GM23338 (cell line): ENCODE measurements at regions not wholly inside any gene's neighbourhood (a gene's known extent, or its start where the extent isn't known, plus 50 kb on each side); places are given as distances from the start of the nearest gene placed in this dataset.

ENCODE experiments used
- ATAC-seq: fragments of 200-7000 bp; cut with Tn5 transposase; 3 replicates; pipeline ENCODE4 v1.9.1; 2020
- DNase-seq: peaks from one replicate; pipeline ENCODE4 v3.0.0-alpha.2; 2015; ENCODE audit warnings: low spot score
- H2AFZ ChIP-seq: fragments of 200-600 bp; sonication (generic); 2 replicates; pipeline ENCODE4 v1.8.0; 2016; ENCODE audit warnings: antibody characterized with exemption, mild to moderate bottlenecking, moderate library complexity
- H3F3A ChIP-seq: fragments of 200-600 bp; sonication (generic); replicated peaks from 2 replicates; pipeline ENCODE4 v1.8.0; 2017; ENCODE audit warnings: antibody characterized with exemption, mixed run types, low read depth
- H3K27ac ChIP-seq: fragments of 200-600 bp; sonication (generic); 2 replicates; pipeline ENCODE4 v1.6.1; 2016; ENCODE audit warnings: low read depth
- H3K27me3 ChIP-seq: fragments of 200-600 bp; sonication (generic); 2 replicates; pipeline ENCODE4 v1.8.0; 2016; ENCODE audit warnings: mild to moderate bottlenecking, mixed run types, moderate library complexity; ENCODE audit not compliant: insufficient read depth
- H3K36me3 ChIP-seq: fragments of 200-600 bp; sonication (generic); 2 replicates; pipeline ENCODE4 v1.8.0; 2016; ENCODE audit warnings: mild to moderate bottlenecking; ENCODE audit not compliant: insufficient read depth
- H3K4me1 ChIP-seq: fragments of 200-600 bp; sonication (generic); 2 replicates; pipeline ENCODE4 v1.8.0; 2016; ENCODE audit warnings: mild to moderate bottlenecking, moderate library complexity; ENCODE audit not compliant: insufficient read depth
- H3K4me2 ChIP-seq: fragments of 200-600 bp; sonication (generic); 2 replicates; pipeline ENCODE4 v1.7.1; 2017; ENCODE audit warnings: mixed run types
- H3K4me3 ChIP-seq: fragments of 200-600 bp; sonication (generic); 2 replicates; pipeline ENCODE4 v1.6.1; 2016; ENCODE audit warnings: mixed run types
- H3K79me2 ChIP-seq: fragments of 200-600 bp; sonication (generic); replicated peaks from 2 replicates; pipeline ENCODE4 v1.8.0; 2017; ENCODE audit warnings: mild to moderate bottlenecking; ENCODE audit not compliant: insufficient read depth
- H3K9me2 ChIP-seq: fragments of 200-600 bp; sonication (generic); 2 replicates; pipeline ENCODE4 v1.8.0; 2017; ENCODE audit not compliant: insufficient read depth
- H4K20me1 ChIP-seq: fragments of 200-600 bp; sonication (generic); replicated peaks from 2 replicates; pipeline ENCODE4 v1.8.0; 2017; ENCODE audit warnings: mild to moderate bottlenecking; ENCODE audit not compliant: insufficient read depth
- H3K27ac Mint-ChIP-seq: 2 replicates; pipeline ENCODE4 v1.8.0; 2020; ENCODE audit warnings: inconsistent platforms, mild to moderate bottlenecking, moderate library complexity, mixed read lengths
- H3K27me3 Mint-ChIP-seq: 3 replicates; pipeline ENCODE4 v1.8.0; 2022; ENCODE audit warnings: low read depth, mild to moderate bottlenecking, moderate library complexity, mixed read lengths, inconsistent platforms; ENCODE audit not compliant: insufficient read depth, poor library complexity
- H3K36me3 Mint-ChIP-seq: 3 replicates; pipeline ENCODE4 v1.8.0; 2021; ENCODE audit warnings: low read depth, mild to moderate bottlenecking, inconsistent platforms, moderate library complexity, mixed read lengths
- H3K4me1 Mint-ChIP-seq: 3 replicates; pipeline ENCODE4 v1.8.0; 2020; ENCODE audit warnings: mild to moderate bottlenecking, inconsistent platforms, mixed read lengths
- H3K4me3 Mint-ChIP-seq: 3 replicates; pipeline ENCODE4 v1.8.0; 2021; ENCODE audit warnings: moderate library complexity, mild to moderate bottlenecking, inconsistent platforms, mixed read lengths
- H3K9me3 Mint-ChIP-seq: 3 replicates; pipeline ENCODE4 v1.8.0; 2020; ENCODE audit warnings: moderate library complexity, mild to moderate bottlenecking, inconsistent platforms, mixed read lengths
- CTCF ChIP-seq, 2 experiments: fragments of 200-600 bp in 1 of 2; sonication (generic) in 1 of 2; conservative IDR thresholded peaks; 2 replicates each; pipeline versions ENCODE4 v1.5.1 to v1.6.1; 2016 to 2017; ENCODE audit warnings: antibody characterized with exemption in 2 of 2, low read depth in 2 of 2, mild to moderate bottlenecking in 2 of 2, moderate library complexity in 1 of 2
- ETS1 ChIP-seq: IDR thresholded peaks from 2 replicates; pipeline ENCODE4 v1.6.1; 2016; ENCODE audit warnings: antibody characterized with exemption
- EZH2phosphoT487 ChIP-seq: fragments of 200-600 bp; sonication (generic); IDR thresholded peaks from one replicate; pipeline ENCODE4 v1.8.1; 2018; ENCODE audit warnings: antibody characterized with exemption; ENCODE audit not compliant: unreplicated experiment
- JUNB ChIP-seq: IDR thresholded peaks from one replicate; pipeline ENCODE4 v1.6.1; 2016; ENCODE audit warnings: antibody characterized with exemption; ENCODE audit not compliant: unreplicated experiment
- POLR2AphosphoS5 ChIP-seq: IDR thresholded peaks from 2 replicates; pipeline ENCODE4 v1.6.1; 2016; ENCODE audit warnings: antibody characterized with exemption, low read depth
- REST ChIP-seq: IDR thresholded peaks from one replicate; pipeline ENCODE4 v1.6.1; 2018; ENCODE audit warnings: antibody characterized with exemption; ENCODE audit not compliant: unreplicated experiment
- STAT1 ChIP-seq: IDR thresholded peaks from one replicate; pipeline ENCODE4 v1.6.1; 2016; ENCODE audit warnings: antibody characterized with exemption; ENCODE audit not compliant: unreplicated experiment
- ZNF114 ChIP-seq: fragments of 250-450 bp; sonication (Bioruptor Pico); IDR thresholded peaks from 2 replicates; pipeline ENCODE4 v1.5.0; 2020; ENCODE audit warnings: mild to moderate bottlenecking, moderate library complexity
- ZNF462 ChIP-seq: fragments of 250-450 bp; sonication (Bioruptor Pico); IDR thresholded peaks from 2 replicates; pipeline ENCODE4 v1.5.0; 2020; ENCODE audit warnings: mild to moderate bottlenecking, moderate library complexity

- TF ChIP-seq REST: no peak
Observed at GRCh38 chr4:179344861-179345260, 1902.6 kb upstream of the AGA start (continued).

GRCh38 chr4:179352221-179352620 is 1910.0 kb upstream of the AGA start:
- Histone ChIP-seq H3K4me2 (no peak overlapping the region), H3K4me3 (no peak overlapping the region), H3K27me3 (no peaks in the 10 kb centered on the region), H2AFZ (peak overlapping the region; percentile 67; the same call in 1 of the 2 replicates), H3K79me2 (no peaks in the 10 kb centered on the region), H3K27ac (no peak overlapping the region), H3K36me3 (no peaks in the 10 kb centered on the region), H3F3A (no peaks in the 10 kb centered on the region), H4K20me1 (no peaks in the 10 kb centered on the region), H3K9me2 (no peaks in the 10 kb centered on the region), H3K4me1 (no peaks in the 10 kb centered on the region)
- no peak overlapping the region for H3K4me3 Mint-ChIP-seq
- ATAC-seq (no peak), DNase-seq (no peak)
- H3K4me1 Mint-ChIP-seq: no peaks in the 10 kb centered on the region
- peaks cover 3% of the 10 kb centered on the region; the same call in 2 of the 3 replicates for H3K36me3 Mint-ChIP-seq
- H3K9me3 Mint-ChIP-seq: no peaks in the 10 kb centered on the region
- no peak overlapping the region; the same call in 1 of the 2 replicates for H3K27ac Mint-ChIP-seq
- H3K27me3 Mint-ChIP-seq: peaks cover 2% of the 10 kb centered on the region
- TF ChIP-seq ZNF462 (no peak), STAT1 (no peak), CTCF (conservative IDR thresholded peaks at IDR 0.05; ENCODE audit: low read depth in 2 of 2) (no peak), REST (no peak), POLR2AphosphoS5 (no peak), ETS1 (no peak), EZH2phosphoT487 (no peak), JUNB (no peak), ZNF114 (CRISPR knock-in tag) (no peak)
